ENCODE measurements at regions not wholly inside any gene's neighbourhood (a gene's known extent, or its start where the extent isn't known, plus 50 kb on each side); places are given as distances from the start of the nearest gene placed in this dataset.

DNA sequence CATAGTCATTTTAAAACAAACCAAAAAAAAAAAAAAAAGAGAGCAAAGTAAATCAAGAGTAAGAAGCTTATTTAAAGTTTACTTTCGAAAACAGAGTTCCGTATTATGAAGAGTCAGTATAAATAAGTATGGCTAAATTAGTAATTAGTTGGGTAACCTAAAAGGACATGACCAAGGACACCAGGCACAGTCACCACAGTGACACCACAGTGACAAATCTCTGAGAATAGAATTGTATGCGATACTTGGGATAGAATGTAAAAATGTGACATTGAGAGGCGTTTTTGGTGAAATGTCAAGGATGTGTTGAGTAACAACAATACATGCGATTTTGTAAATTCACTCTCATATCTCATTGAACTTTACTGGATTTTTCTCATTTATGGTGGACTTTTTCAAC, 150.9 kb upstream of the SPEF2 start:
- no peak overlapping the region for H3K4me3 ChIP-seq (ENCODE audit: low read depth, low read length)
- H3K36me3 ChIP-seq, result no peaks in the 10 kb centered on the region
- no peaks in the 10 kb centered on the region for H3K27me3 ChIP-seq
- TF ChIP-seq, protein P1, sequence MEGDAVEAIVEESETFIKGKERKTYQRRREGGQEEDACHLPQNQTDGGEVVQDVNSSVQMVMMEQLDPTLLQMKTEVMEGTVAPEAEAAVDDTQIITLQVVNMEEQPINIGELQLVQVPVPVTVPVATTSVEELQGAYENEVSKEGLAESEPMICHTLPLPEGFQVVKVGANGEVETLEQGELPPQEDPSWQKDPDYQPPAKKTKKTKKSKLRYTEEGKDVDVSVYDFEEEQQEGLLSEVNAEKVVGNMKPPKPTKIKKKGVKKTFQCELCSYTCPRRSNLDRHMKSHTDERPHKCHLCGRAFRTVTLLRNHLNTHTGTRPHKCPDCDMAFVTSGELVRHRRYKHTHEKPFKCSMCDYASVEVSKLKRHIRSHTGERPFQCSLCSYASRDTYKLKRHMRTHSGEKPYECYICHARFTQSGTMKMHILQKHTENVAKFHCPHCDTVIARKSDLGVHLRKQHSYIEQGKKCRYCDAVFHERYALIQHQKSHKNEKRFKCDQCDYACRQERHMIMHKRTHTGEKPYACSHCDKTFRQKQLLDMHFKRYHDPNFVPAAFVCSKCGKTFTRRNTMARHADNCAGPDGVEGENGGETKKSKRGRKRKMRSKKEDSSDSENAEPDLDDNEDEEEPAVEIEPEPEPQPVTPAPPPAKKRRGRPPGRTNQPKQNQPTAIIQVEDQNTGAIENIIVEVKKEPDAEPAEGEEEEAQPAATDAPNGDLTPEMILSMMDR (IDR thresholded peaks at IDR 0.05; ENCODE audit: low read depth, low read length), result no peak
- H3K4me1 ChIP-seq, result no peaks in the 10 kb centered on the region
- no peak for DNase-seq
- no peaks in the 10 kb centered on the region; the same call in 1 of the 2 replicates for H3K9me3 ChIP-seq

GRCh38 chr5:35464757-35465156, 152.9 kb upstream of the SPEF2 start:
- Histone ChIP-seq H3K36me3 (no peaks in the 10 kb centered on the region), H3K4me1 (no peaks in the 10 kb centered on the region), H3K27me3 (no peaks in the 10 kb centered on the region), H3K4me3 (ENCODE audit: low read depth, low read length) (no peak overlapping the region), H3K9me3 (no peaks in the 10 kb centered on the region)
- TF ChIP-seq, protein P1 (IDR thresholded peaks at IDR 0.05; ENCODE audit: low read depth, low read length), result no peak
- no peak for DNase-seq

GRCh38 chr5:35461530-35461929, 156.1 kb upstream of the SPEF2 start:
- TF ChIP-seq, protein P1 (IDR thresholded peaks at IDR 0.05; ENCODE audit: low read depth, low read length), result no peak
- H3K36me3 ChIP-seq, result no peaks in the 10 kb centered on the region
- H3K4me3 ChIP-seq (ENCODE audit: low read depth, low read length), result no peak overlapping the region
- no peaks in the 10 kb centered on the region for H3K27me3 ChIP-seq
- H3K9me3 ChIP-seq, result no peaks in the 10 kb centered on the region
- no peaks in the 10 kb centered on the region for H3K4me1 ChIP-seq
- DNase-seq, result no peak

GRCh38 chr5:35458824-35459207, 158.8 kb upstream of the SPEF2 start:
- TF ChIP-seq, protein P1 (IDR thresholded peaks at IDR 0.05; ENCODE audit: low read depth, low read length), result no peak
- no peaks in the 10 kb centered on the region for H3K36me3 ChIP-seq
- no peaks in the 10 kb centered on the region for H3K27me3 ChIP-seq

DNA sequence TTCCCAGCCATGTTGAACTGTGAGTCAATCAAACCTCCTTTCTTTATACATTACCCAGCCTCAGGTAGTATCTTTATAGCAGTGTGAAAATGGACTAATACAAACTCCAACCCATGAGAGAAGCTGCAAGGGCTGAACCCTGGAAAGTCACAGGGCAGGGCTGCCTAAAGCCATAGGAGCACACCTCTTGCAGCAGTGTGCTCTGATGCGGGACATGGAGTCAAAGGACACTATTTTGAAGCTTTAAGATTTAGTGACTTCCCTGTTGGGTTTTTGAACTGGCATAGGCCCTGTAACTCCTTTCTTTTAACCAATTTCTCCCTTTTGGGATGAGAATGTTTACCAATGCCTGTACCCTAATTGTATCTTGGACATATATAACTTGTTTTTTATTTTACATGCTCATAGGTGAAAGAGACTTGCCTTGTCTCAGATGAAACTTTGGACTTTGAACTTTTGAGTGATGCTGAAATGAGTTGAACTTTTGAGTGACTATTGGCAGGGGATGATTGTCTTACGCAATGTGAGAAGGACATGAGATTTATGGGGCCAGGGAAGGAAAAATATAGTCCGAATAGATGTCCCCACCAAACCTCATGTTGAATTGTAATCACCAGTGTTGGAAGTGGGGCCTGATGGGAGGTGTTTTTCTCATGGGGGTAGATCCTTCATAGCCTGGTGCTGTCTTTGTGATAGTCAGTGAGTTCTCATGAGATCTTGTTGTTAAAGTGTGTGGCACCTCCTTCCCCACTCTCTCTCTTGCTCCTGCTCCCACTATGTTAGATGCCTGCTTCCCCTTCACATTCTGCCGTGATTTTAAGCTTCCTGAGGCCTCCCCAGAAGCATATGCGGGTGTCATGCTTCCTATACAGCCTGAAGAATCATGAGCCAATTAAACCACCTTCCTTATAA, 159.5 kb upstream of the SPEF2 start:
- H3K4me1 ChIP-seq, result no peaks in the 10 kb centered on the region
- no peak overlapping the region for H3K4me3 ChIP-seq (ENCODE audit: low read depth, low read length)
- no peaks in the 10 kb centered on the region for H3K36me3 ChIP-seq
- H3K9me3 ChIP-seq, result no peaks in the 10 kb centered on the region
- DNase-seq, result no peak
- TF ChIP-seq, protein P1 (IDR thresholded peaks at IDR 0.05; ENCODE audit: low read depth, low read length), result no peak
- H3K27me3 ChIP-seq, result no peaks in the 10 kb centered on the region

More at GRCh38 chr5:35458824-35459207, 158.8 kb upstream of the SPEF2 start:
- H3K9me3 ChIP-seq, result no peaks in the 10 kb centered on the region
- H3K4me1 ChIP-seq, result no peaks in the 10 kb centered on the region
- DNase-seq, result no peak
- no peak overlapping the region for H3K4me3 ChIP-seq (ENCODE audit: low read depth, low read length)

DNA sequence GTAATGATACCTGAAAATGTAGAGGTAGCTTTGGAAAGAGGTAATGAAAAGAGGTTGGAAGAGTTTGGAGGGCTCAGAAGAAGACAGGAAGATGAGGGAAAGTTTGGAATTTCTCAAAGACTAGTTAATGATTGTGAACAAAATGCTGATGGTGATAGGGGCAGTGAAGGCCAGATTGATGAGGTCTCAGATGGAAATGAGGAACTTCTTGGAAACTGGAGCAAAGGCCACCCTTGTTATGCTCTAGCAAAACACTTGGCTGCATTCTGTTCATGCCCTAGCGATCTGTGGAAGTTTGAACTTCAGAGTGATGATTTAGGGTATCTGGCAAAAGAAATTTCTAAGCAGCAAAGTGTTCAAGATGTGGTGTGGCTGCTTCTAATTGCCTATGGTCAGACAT, 161.2 kb upstream of the SPEF2 start:
- Histone ChIP-seq H3K4me3 (ENCODE audit: low read depth, low read length) (no peak overlapping the region), H3K36me3 (no peaks in the 10 kb centered on the region), H3K27me3 (no peaks in the 10 kb centered on the region), H3K9me3 (no peaks in the 10 kb centered on the region), H3K4me1 (no peaks in the 10 kb centered on the region)
- TF ChIP-seq, protein P1 (IDR thresholded peaks at IDR 0.05; ENCODE audit: low read depth, low read length), result no peak
- no peak for DNase-seq
